A549 (cell line): ENCODE measurements at regions not wholly inside any gene's neighbourhood (a gene's known extent, or its start where the extent isn't known, plus 50 kb on each side); places are given as distances from the start of the nearest gene placed in this dataset.

ENCODE experiments used
- ATAC-seq, 2 experiments: fragments of 200-7000 bp in 1 of 2; fragments of >200 bp in 1 of 2; cut with Nextera tagmentation in 1 of 2; cut with Tn5 transposase in 1 of 2; 3 replicates each; pipeline versions ENCODE4 v1.8.0 to v1.9.1; 2018 to 2020; ENCODE audit warnings: mild to moderate bottlenecking in 1 of 2, moderate library complexity in 1 of 2
- CTCF ChIA-PET: fragments of 300-600 bp; sonication (Branson Sonifier 250); formaldehyde crosslinking; extraction: SDS; loops from one replicate; lab custom pipeline; 2021; ENCODE audit warnings: antibody characterized with exemption, inconsistent platforms; lab: Yijun Ruan, JAX
- POLR2A ChIA-PET: fragments of 350-600 bp; formaldehyde crosslinking; extraction: SDS; loops from one replicate; lab custom pipeline; 2021; ENCODE audit warnings: antibody characterized with exemption, inconsistent platforms; lab: Yijun Ruan, JAX
- DNase-seq, 2 experiments: peaks; one replicate each; pipeline versions ENCODE4 v3.0.0 to v3.0.0-alpha.2; 2011 to 2016; ENCODE audit warnings: low read depth in 1 of 2, low spot score in 1 of 2
- FAIRE-seq: peaks from 2 replicates; lab custom pipeline; 2011; peaks lifted over from hg19 to GRCh38; lab: Jason Lieb, UNC
- H3K27ac ChIP-seq, 2 experiments: fragments of >200 bp; sonication (Bioruptor Twin); formaldehyde crosslinking; 3 replicates each; pipeline ENCODE4 v1.5.1; 2016 to 2017
- H3K4me1 ChIP-seq: fragments of >200 bp; sonication (Bioruptor Twin); formaldehyde crosslinking; 3 replicates; pipeline ENCODE4 v1.6.1; 2016
- H3K4me2 ChIP-seq: fragments of >200 bp; sonication (Bioruptor Twin); formaldehyde crosslinking; 3 replicates; pipeline ENCODE4 v1.6.1; 2016
- H3K4me3 ChIP-seq: fragments of >200 bp; sonication (Bioruptor Twin); formaldehyde crosslinking; 3 replicates; pipeline ENCODE4 v1.5.1; 2016
- H3K9me3 ChIP-seq: fragments of >200 bp; sonication (Bioruptor Twin); formaldehyde crosslinking; 3 replicates; pipeline ENCODE4 v1.6.1; 2016
- BHLHE40 ChIP-seq: IDR thresholded peaks from 2 replicates; pipeline ENCODE4 v1.6.1; 2012; ENCODE audit warnings: low read depth, low read length, inconsistent platforms
- CHD4 ChIP-seq: fragments of 200-600 bp; sonication (generic); IDR thresholded peaks from 2 replicates; pipeline ENCODE4 v1.6.1; 2016; ENCODE audit warnings: antibody characterized with exemption, mild to moderate bottlenecking, borderline replicate concordance
- FOSB ChIP-seq: fragments of 250-450 bp; sonication (Bioruptor Pico); IDR thresholded peaks from 2 replicates; pipeline ENCODE4 v1.5.0; 2020; ENCODE audit warnings: mild to moderate bottlenecking, moderate library complexity
- HEYL ChIP-seq: fragments of 250-450 bp; sonication (Bioruptor Pico); IDR thresholded peaks from 2 replicates; pipeline ENCODE4 v1.8.0; 2021; ENCODE audit warnings: mild to moderate bottlenecking, moderate library complexity
- HOXB13 ChIP-seq: fragments of 250-450 bp; sonication (Bioruptor Pico); IDR thresholded peaks from 2 replicates; pipeline ENCODE4 v1.5.0; 2020; ENCODE audit warnings: low read depth, mild to moderate bottlenecking, moderate library complexity
- KDM5A ChIP-seq: fragments of 200-600 bp; sonication (generic); IDR thresholded peaks from 2 replicates; pipeline ENCODE4 v1.6.1; 2016; ENCODE audit warnings: antibody characterized with exemption, mild to moderate bottlenecking
- PHF8 ChIP-seq: fragments of 200-600 bp; sonication (generic); IDR thresholded peaks from 2 replicates; pipeline ENCODE4 v1.6.1; 2016; ENCODE audit warnings: low read depth, mild to moderate bottlenecking, antibody characterized with exemption, moderate library complexity, borderline replicate concordance
- RFX5 ChIP-seq: fragments of 450-650 bp; IDR thresholded peaks from 2 replicates; pipeline ENCODE4 v1.7.1; 2014; ENCODE audit warnings: antibody characterized with exemption, mild to moderate bottlenecking, moderate library complexity
- ZC3H11A ChIP-seq: fragments of 450-650 bp; IDR thresholded peaks from 2 replicates; pipeline ENCODE4 v1.6.1; 2014; ENCODE audit warnings: antibody characterized with exemption, mild to moderate bottlenecking
- ZNF302 ChIP-seq: fragments of 250-450 bp; sonication (Bioruptor Pico); IDR thresholded peaks from 2 replicates; pipeline ENCODE4 v1.9.0; 2021; ENCODE audit warnings: inconsistent platforms, mild to moderate bottlenecking, moderate library complexity
- WGBS: methylation state at CpG from one replicate; pipeline ENCODE4 v1.1.6; 2017; ENCODE audit errors: missing lambda C conversion rate; 5-methylcytosine and 5-hydroxymethylcytosine counted together
- TF ChIP-seq, protein P1 (sequence below): fragments of >200 bp; sonication (Bioruptor Twin); formaldehyde crosslinking; IDR thresholded peaks from 3 replicates; pipeline ENCODE4 v1.5.1; 2016
- TF ChIP-seq, protein P2 (sequence below): fragments of 200-600 bp; sonication (generic); IDR thresholded peaks from 2 replicates; pipeline ENCODE4 v1.6.1; 2016; ENCODE audit warnings: antibody characterized with exemption, mild to moderate bottlenecking, moderate library complexity

DNA sequence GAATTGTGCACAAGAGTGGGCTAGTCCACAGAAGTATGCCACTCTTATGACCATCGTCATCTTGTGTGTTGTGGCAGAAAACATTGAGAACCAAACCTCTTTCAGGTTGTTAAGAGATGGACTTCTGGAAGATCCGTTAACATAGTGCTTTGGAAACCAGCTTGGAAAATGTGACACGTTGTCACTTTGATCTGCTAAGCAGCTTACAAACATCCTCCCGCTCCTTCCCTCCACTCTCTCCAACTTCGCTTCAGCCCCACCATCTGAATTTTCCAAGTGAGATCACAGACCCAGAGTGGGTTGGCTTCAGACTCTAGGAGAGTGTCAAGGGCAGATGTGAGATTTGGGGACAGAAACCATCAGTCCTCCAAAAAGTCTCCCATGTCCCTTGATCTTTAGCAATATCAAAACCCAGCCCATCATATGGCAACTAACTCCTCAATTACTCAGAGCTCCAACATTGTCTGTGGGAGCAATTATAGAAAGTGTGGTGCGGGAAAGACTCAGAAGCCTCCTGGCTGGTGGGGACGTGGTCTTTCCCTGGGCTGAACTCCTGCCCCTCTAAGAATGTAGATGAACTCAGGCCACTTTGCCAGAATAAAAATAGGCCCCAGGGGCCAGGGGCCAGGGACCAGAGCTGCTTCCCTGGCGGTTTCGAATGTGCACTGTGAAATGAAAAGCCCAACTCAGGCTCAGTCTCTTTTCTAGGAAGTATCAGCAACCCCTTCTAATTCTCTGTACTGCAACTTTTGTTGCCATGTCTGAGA, 129.5 kb downstream of the SLC38A6 start (continued):
- TF ChIP-seq, protein P1, sequence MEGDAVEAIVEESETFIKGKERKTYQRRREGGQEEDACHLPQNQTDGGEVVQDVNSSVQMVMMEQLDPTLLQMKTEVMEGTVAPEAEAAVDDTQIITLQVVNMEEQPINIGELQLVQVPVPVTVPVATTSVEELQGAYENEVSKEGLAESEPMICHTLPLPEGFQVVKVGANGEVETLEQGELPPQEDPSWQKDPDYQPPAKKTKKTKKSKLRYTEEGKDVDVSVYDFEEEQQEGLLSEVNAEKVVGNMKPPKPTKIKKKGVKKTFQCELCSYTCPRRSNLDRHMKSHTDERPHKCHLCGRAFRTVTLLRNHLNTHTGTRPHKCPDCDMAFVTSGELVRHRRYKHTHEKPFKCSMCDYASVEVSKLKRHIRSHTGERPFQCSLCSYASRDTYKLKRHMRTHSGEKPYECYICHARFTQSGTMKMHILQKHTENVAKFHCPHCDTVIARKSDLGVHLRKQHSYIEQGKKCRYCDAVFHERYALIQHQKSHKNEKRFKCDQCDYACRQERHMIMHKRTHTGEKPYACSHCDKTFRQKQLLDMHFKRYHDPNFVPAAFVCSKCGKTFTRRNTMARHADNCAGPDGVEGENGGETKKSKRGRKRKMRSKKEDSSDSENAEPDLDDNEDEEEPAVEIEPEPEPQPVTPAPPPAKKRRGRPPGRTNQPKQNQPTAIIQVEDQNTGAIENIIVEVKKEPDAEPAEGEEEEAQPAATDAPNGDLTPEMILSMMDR: no peak
- TF ChIP-seq, protein P2, sequence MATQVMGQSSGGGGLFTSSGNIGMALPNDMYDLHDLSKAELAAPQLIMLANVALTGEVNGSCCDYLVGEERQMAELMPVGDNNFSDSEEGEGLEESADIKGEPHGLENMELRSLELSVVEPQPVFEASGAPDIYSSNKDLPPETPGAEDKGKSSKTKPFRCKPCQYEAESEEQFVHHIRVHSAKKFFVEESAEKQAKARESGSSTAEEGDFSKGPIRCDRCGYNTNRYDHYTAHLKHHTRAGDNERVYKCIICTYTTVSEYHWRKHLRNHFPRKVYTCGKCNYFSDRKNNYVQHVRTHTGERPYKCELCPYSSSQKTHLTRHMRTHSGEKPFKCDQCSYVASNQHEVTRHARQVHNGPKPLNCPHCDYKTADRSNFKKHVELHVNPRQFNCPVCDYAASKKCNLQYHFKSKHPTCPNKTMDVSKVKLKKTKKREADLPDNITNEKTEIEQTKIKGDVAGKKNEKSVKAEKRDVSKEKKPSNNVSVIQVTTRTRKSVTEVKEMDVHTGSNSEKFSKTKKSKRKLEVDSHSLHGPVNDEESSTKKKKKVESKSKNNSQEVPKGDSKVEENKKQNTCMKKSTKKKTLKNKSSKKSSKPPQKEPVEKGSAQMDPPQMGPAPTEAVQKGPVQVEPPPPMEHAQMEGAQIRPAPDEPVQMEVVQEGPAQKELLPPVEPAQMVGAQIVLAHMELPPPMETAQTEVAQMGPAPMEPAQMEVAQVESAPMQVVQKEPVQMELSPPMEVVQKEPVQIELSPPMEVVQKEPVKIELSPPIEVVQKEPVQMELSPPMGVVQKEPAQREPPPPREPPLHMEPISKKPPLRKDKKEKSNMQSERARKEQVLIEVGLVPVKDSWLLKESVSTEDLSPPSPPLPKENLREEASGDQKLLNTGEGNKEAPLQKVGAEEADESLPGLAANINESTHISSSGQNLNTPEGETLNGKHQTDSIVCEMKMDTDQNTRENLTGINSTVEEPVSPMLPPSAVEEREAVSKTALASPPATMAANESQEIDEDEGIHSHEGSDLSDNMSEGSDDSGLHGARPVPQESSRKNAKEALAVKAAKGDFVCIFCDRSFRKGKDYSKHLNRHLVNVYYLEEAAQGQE: no peak
- TF ChIP-seq HEYL (CRISPR knock-in tag): no peak
- TF ChIP-seq RFX5: no peak
- no peak for TF ChIP-seq FOSB (CRISPR knock-in tag)
- TF ChIP-seq PHF8: no peak
- no peak for TF ChIP-seq KDM5A
- no peak for TF ChIP-seq BHLHE40
- TF ChIP-seq, all 56 proteins: peak for 0

DNA sequence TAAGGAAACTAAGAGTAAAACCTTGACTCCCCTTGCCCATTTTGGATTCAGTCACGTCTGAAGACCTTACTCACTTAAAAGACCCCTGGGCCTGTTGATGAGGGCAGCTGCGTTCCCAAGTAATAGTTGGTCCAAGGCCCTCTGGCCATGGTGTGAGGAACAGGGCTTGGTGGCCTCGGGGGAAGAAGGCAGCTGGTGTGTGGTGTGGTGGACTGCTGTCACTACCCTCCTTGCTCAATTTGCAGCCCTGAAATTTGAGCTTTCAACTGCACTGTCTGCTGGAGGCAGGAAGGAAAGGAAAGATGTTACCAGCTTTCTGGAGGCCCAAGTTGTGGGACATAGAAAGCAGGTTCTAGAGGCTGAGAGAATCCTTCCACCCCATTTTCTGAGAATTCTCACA, 128.2 kb downstream of the SLC38A6 start:
- Histone ChIP-seq H3K27ac (peak overlapping the region in 1 of 2 experiments; percentile 69; a peak in 3 of 6 replicates), H3K4me1 (peaks cover 7% of the 10 kb centered on the region), H3K4me3 (no peak overlapping the region), H3K4me2 (no peak overlapping the region)
- FAIRE-seq (no peak), ATAC-seq (no peak), DNase-seq (no peak)
- POLR2A ChIA-PET: no interaction called here
- TF ChIP-seq ZNF302 (CRISPR knock-in tag): no peak
- TF ChIP-seq, all 56 proteins: peak for 0
- WGBS: 80% methylated on average over 3 of the region's 3 CpGs
- CTCF ChIA-PET: interaction anchor here (2.5 kb wide), 1 partner anchor 19 kb away, joined by 6 read pairs; no protein-coding TSS in a partner anchor
- no peaks in the 10 kb centered on the region for H3K9me3 ChIP-seq

DNA sequence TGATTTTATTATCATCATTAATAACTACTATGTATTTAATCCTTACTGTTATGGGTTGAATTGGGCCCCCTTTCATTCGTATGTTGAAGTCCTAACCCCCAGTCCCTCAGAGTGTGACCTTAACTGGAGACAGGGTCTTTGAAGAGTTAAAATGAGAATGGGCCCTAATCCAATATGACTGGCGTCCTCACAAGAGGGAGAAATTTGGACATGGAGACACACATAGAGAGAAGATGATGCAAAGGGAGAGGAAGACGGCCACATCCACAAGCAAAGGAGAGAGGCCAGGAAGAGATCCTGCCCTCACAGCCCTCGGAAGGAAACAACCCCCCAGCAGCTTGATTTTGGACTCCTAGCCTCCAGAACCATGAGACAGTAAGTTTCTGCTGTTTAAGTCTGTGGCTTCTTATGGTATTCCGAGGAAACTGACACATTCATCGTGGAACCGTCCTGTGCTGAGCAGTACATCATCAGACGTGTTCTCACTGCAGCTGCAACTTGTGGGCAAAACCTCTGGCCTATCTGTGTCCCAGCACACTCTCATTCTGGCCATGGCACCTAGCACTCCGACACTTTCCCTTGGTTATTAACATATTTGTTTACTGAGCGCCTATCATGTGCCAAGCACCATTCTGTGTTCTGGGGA, 127.6 kb downstream of the SLC38A6 start:
- no peak for TF ChIP-seq KDM5A
- no peak for TF ChIP-seq CHD4
- TF ChIP-seq ZC3H11A: no peak
- no peak for TF ChIP-seq BHLHE40
- no peak for TF ChIP-seq HEYL (CRISPR knock-in tag)
- no peak for TF ChIP-seq HOXB13 (CRISPR knock-in tag)
- H3K4me3 ChIP-seq: no peak overlapping the region
- H3K27ac ChIP-seq: peak overlapping the region in 1 of 2 experiments; percentile 69; a peak in 3 of 6 replicates
- ChIA-PET CTCF (interaction anchor here (1.2 to 2.5 kb wide), 2 partner anchors 20 to 45 kb away, joined by 3 to 6 read pairs; no protein-coding TSS in a partner anchor), POLR2A (no interaction called here)
- peaks cover 12% of the 10 kb centered on the region for H3K4me1 ChIP-seq
- DNase-seq (no peak), FAIRE-seq (no peak), ATAC-seq (no peak)
- H3K9me3 ChIP-seq: no peaks in the 10 kb centered on the region
- H3K4me2 ChIP-seq: no peak overlapping the region
- WGBS: 94% methylated on average over 10 of the region's 10 CpGs
